Stimulated activated naive B cell treated with anti-CD40 and anti-IgM and Interleukin-4, amounts not matched to agents 10 μg/mL and 1 μg/mL and 100 μg/mL, for 72 hours (primary cell): ENCODE measurements at regions not wholly inside any gene's neighbourhood (a gene's known extent, or its start where the extent isn't known, plus 50 kb on each side); places are given as distances from the start of the nearest gene placed in this dataset.

ENCODE experiments used
- ATAC-seq, 2 donors: fragments of 150-1000 bp; cut with Tn5 transposase; replicated peaks; 2 replicates each; pipeline ENCODE4 v1.10.0; 2021; ENCODE audit warnings: moderate library complexity in 1 of 2
- DNase-seq: peaks from one replicate; pipeline ENCODE4 v3.0.0; 2021
- H3K27ac Mint-ChIP-seq: one replicate; pipeline ENCODE4 v1.8.0; 2022; ENCODE audit warnings: mild to moderate bottlenecking, mixed read lengths
- H3K27me3 Mint-ChIP-seq, 2 donors: one replicate each; pipeline ENCODE4 v1.8.0; 2022; ENCODE audit warnings: mixed read lengths in 2 of 2
- H3K36me3 Mint-ChIP-seq, 2 donors: one replicate each; pipeline ENCODE4 v1.8.0; 2022; ENCODE audit warnings: mixed read lengths in 2 of 2, mild to moderate bottlenecking in 1 of 2
- H3K4me1 Mint-ChIP-seq, 2 donors: one replicate each; pipeline ENCODE4 v1.8.0; 2022; ENCODE audit warnings: mixed read lengths in 2 of 2, mild to moderate bottlenecking in 1 of 2
- H3K4me3 Mint-ChIP-seq, 2 donors: one replicate each; pipeline ENCODE4 v1.8.0; 2022; ENCODE audit warnings: mild to moderate bottlenecking in 2 of 2, mixed read lengths in 2 of 2, moderate library complexity in 1 of 2
- H3K9me3 Mint-ChIP-seq, 2 donors: one replicate each; pipeline ENCODE4 v1.8.0; 2022; ENCODE audit warnings: mixed read lengths in 2 of 2, mild to moderate bottlenecking in 1 of 2

GRCh38 chr14:54053386-54053745 is 96.7 kb upstream of the BMP4 start:
- Mint-ChIP-seq H3K27me3 (no peaks in the 10 kb centered on the region), H3K36me3 (no peaks in the 10 kb centered on the region), H3K4me3 (no peak overlapping the region), H3K27ac (no peak overlapping the region), H3K9me3 (no peaks in the 10 kb centered on the region), H3K4me1 (no peaks in the 10 kb centered on the region)
- ATAC-seq (no peak), DNase-seq (no peak)

- Mint-ChIP-seq H3K27me3 (no peaks in the 10 kb centered on the region), H3K4me3 (no peak overlapping the region), H3K27ac (no peak overlapping the region), H3K9me3 (no peaks in the 10 kb centered on the region), H3K4me1 (no peaks in the 10 kb centered on the region), H3K36me3 (no peaks in the 10 kb centered on the region)
- DNase-seq (no peak), ATAC-seq (no peak)
Observed at GRCh38 chr14:54058505-54058904, 101.9 kb upstream of the BMP4 start.

DNA sequence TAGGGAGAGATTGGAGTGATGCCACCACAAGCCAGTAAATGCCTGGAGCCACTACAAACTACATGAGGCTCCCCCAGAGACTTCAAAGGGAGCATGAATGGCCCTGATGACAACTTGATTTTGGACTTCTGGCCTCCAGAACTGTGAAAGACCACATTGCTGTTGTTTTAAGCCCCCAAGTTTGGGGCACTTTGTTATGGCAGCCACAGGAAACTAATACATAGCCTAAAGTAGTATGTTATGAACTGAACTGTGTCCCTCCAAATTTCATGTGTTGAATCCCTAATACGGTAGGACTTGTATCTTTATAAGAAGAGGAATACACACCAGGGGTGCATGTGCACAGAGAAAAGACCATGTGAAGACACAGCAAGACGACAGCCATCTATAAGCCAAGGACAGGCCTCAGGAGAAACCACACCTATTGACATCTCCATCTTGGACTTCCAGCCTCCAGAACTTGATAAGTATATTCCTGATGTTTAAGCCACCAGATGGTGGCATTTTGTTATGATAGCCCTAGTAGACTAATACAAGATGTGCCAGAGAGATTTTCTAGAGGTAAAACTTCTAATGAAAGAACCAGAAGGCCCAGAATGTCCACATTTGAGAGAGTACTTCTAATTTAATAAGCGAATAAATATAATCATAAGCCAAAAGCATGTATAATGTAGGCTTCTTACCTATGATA is 127.1 kb upstream of the BMP4 start:
- Mint-ChIP-seq H3K27me3 (no peaks in the 10 kb centered on the region), H3K4me1 (no peaks in the 10 kb centered on the region), H3K4me3 (no peak overlapping the region), H3K9me3 (no peaks in the 10 kb centered on the region), H3K27ac (no peak overlapping the region), H3K36me3 (no peaks in the 10 kb centered on the region)
- no peak for DNase-seq
- ATAC-seq: no peak

GRCh38 chr14:54085232-54085761 is 128.7 kb upstream of the BMP4 start:
- Mint-ChIP-seq H3K4me1 (no peaks in the 10 kb centered on the region), H3K4me3 (no peak overlapping the region), H3K27me3 (no peaks in the 10 kb centered on the region), H3K27ac (no peak overlapping the region), H3K36me3 (no peaks in the 10 kb centered on the region), H3K9me3 (no peaks in the 10 kb centered on the region)
- ATAC-seq (no peak), DNase-seq (no peak)

GRCh38 chr14:54085841-54086240 is 129.2 kb upstream of the BMP4 start:
- H3K9me3 Mint-ChIP-seq: no peaks in the 10 kb centered on the region
- H3K36me3 Mint-ChIP-seq: no peaks in the 10 kb centered on the region
- DNase-seq (no peak), ATAC-seq (no peak)
- H3K4me3 Mint-ChIP-seq: no peak overlapping the region
- H3K4me1 Mint-ChIP-seq: no peaks in the 10 kb centered on the region
- H3K27ac Mint-ChIP-seq: no peak overlapping the region
- no peaks in the 10 kb centered on the region for H3K27me3 Mint-ChIP-seq

- Mint-ChIP-seq H3K27ac (no peak overlapping the region), H3K4me3 (no peak overlapping the region), H3K4me1 (no peaks in the 10 kb centered on the region), H3K9me3 (no peaks in the 10 kb centered on the region), H3K36me3 (no peaks in the 10 kb centered on the region), H3K27me3 (no peaks in the 10 kb centered on the region)
- ATAC-seq (no peak), DNase-seq (no peak)
Observed at GRCh38 chr14:54086767-54087166, 130.1 kb upstream of the BMP4 start.

DNA sequence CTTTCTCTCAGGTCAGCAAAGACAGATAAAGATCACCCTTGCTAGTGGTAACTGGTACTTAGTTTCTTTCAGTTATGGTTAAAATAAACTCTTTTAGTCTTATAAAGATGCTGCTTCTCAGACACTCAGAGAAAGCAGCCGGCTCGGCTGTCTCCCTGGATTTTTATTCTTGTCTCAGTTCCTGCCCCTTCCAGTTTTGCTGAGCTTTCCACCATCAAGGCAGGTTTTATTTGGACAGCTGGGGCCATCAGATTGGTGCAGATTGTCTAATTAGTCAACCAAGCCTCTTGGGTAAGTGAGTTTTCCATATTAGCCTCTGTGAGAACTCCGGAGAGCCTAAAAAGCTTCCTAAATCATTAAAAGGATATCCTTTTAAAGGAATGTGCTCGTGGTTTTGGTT is 130.8 kb upstream of the BMP4 start:
- Mint-ChIP-seq H3K4me1 (no peaks in the 10 kb centered on the region), H3K9me3 (no peaks in the 10 kb centered on the region), H3K4me3 (no peak overlapping the region), H3K36me3 (no peaks in the 10 kb centered on the region), H3K27me3 (no peaks in the 10 kb centered on the region), H3K27ac (no peak overlapping the region)
- no peak for ATAC-seq
- DNase-seq: no peak

DNA sequence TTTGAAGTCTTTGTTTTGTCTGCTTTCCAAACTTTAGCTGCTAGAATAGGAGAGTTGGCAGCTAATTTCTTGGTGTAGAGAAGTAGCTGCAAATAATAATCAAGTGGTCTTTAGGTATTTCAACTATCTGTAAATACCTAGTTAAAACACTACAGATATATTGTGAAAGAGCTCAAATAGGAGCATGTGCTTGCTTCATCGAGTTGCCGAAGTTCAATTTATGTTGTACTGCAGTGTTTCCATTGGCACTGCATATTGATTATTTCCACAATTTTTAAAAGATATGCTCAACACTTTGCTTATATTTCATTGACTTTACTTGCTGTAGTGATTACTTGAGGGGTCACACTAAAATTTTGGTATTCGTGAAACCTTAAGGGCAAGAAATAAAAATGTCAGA is 131.6 kb upstream of the BMP4 start:
- H3K27ac Mint-ChIP-seq: no peak overlapping the region
- ATAC-seq: no peak
- no peaks in the 10 kb centered on the region for H3K27me3 Mint-ChIP-seq
- no peak overlapping the region for H3K4me3 Mint-ChIP-seq
- H3K9me3 Mint-ChIP-seq: no peaks in the 10 kb centered on the region
- DNase-seq: no peak
- no peaks in the 10 kb centered on the region for H3K4me1 Mint-ChIP-seq
- H3K36me3 Mint-ChIP-seq: no peaks in the 10 kb centered on the region

GRCh38 chr14:54090274-54090673 is 133.6 kb upstream of the BMP4 start:
- no peaks in the 10 kb centered on the region for H3K4me1 Mint-ChIP-seq
- no peaks in the 10 kb centered on the region for H3K27me3 Mint-ChIP-seq
- no peaks in the 10 kb centered on the region for H3K36me3 Mint-ChIP-seq
- H3K4me3 Mint-ChIP-seq: no peak overlapping the region
- no peak for DNase-seq
- H3K9me3 Mint-ChIP-seq: peaks cover 6 to 8% of the 10 kb centered on the region in 2 donors
- H3K27ac Mint-ChIP-seq: no peak overlapping the region
- no peak for ATAC-seq

GRCh38 chr14:54094765-54095164 is 138.1 kb upstream of the BMP4 start:
- H3K27me3 Mint-ChIP-seq: no peaks in the 10 kb centered on the region
- no peak overlapping the region for H3K27ac Mint-ChIP-seq
- no peaks in the 10 kb centered on the region for H3K36me3 Mint-ChIP-seq
- no peak for ATAC-seq
- peaks cover 6 to 13% of the 10 kb centered on the region in 2 donors for H3K9me3 Mint-ChIP-seq
- DNase-seq: no peak
- no peak overlapping the region for H3K4me3 Mint-ChIP-seq
- no peaks in the 10 kb centered on the region for H3K4me1 Mint-ChIP-seq

- no peak for ATAC-seq
- H3K36me3 Mint-ChIP-seq: no peaks in the 10 kb centered on the region
- H3K9me3 Mint-ChIP-seq: peaks cover 6 to 11% of the 10 kb centered on the region in 2 donors
- H3K27me3 Mint-ChIP-seq: no peaks in the 10 kb centered on the region
- DNase-seq: no peak
- no peak overlapping the region for H3K4me3 Mint-ChIP-seq
- H3K27ac Mint-ChIP-seq: no peak overlapping the region
- no peaks in the 10 kb centered on the region for H3K4me1 Mint-ChIP-seq
Observed at GRCh38 chr14:54098536-54098935, 141.9 kb upstream of the BMP4 start.

GRCh38 chr14:54102051-54102456 is 145.4 kb upstream of the BMP4 start:
- Mint-ChIP-seq H3K27ac (no peak overlapping the region), H3K4me1 (no peaks in the 10 kb centered on the region), H3K9me3 (no peaks in the 10 kb centered on the region), H3K4me3 (no peak overlapping the region), H3K27me3 (no peaks in the 10 kb centered on the region), H3K36me3 (no peaks in the 10 kb centered on the region)
- DNase-seq: no peak
- no peak for ATAC-seq

DNA sequence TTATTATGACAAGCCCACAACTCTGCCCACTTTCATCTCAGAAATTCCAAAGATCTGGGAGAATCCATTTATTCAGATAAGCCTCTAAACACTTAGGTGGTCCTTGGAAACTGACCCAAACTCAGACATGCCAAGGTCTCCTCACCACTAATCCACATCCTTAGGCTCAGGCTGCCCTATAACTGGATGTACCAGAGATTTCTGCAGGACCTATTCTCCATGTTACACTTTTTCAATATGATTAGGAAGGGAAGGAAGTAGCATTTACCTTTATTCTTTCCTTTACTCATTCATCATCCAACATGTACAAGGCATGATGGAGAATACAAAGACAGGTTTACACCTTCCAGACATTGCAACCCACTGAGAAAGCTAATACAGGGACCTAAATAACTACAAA is 145.9 kb upstream of the BMP4 start:
- no peak overlapping the region for H3K4me3 Mint-ChIP-seq
- DNase-seq: no peak
- H3K27me3 Mint-ChIP-seq: no peaks in the 10 kb centered on the region
- H3K9me3 Mint-ChIP-seq: no peaks in the 10 kb centered on the region
- ATAC-seq: no peak
- H3K4me1 Mint-ChIP-seq: no peaks in the 10 kb centered on the region
- H3K27ac Mint-ChIP-seq: no peak overlapping the region
- H3K36me3 Mint-ChIP-seq: no peaks in the 10 kb centered on the region

DNA sequence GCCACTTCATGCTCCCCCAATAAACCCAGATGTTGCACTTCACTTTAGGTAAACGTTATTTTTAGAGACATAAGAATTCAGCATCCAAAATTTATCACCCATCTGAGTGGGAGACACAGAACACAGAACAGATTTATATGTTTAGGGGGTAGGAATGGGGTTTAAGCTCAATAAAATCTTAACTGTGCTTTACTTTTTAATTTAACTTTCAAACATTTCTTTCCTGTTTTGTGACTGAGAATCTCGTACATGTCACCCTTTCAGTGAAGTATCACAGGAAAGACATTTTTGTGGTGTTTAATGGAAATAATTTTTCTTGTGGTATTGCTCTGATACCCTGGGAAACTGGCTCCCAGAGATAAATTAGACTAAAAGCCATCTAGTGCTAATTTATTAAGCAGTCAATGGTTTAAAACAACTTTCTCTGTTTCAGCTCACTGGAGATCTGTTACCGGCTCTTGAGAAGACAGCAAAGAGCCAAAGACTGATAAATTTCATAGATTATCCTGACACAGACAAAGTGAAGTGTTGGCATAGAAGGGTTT is 148.0 kb upstream of the BMP4 start:
- Mint-ChIP-seq H3K27me3 (no peaks in the 10 kb centered on the region), H3K4me3 (no peak overlapping the region), H3K36me3 (no peaks in the 10 kb centered on the region), H3K27ac (no peak overlapping the region), H3K4me1 (no peaks in the 10 kb centered on the region), H3K9me3 (no peaks in the 10 kb centered on the region)
- DNase-seq (no peak), ATAC-seq (no peak)

GRCh38 chr14:54105406-54105805 is 148.8 kb upstream of the BMP4 start:
- DNase-seq: no peak
- H3K36me3 Mint-ChIP-seq: no peaks in the 10 kb centered on the region

More at GRCh38 chr14:54105406-54105805, 148.8 kb upstream of the BMP4 start:
- H3K27me3 Mint-ChIP-seq: no peaks in the 10 kb centered on the region
- no peak for ATAC-seq
- H3K9me3 Mint-ChIP-seq: no peaks in the 10 kb centered on the region
- no peaks in the 10 kb centered on the region for H3K4me1 Mint-ChIP-seq
- no peak overlapping the region for H3K4me3 Mint-ChIP-seq
- H3K27ac Mint-ChIP-seq: no peak overlapping the region
